Nephron progenitor cell (in vitro differentiated cells): ENCODE measurements at regions not wholly inside any gene's neighbourhood (a gene's known extent, or its start where the extent isn't known, plus 50 kb on each side); places are given as distances from the start of the nearest gene placed in this dataset.
"Not testable (repeated sequence)": the region's sequence is repeated elsewhere in the genome, so short reads cannot be mapped to it uniquely, and the experiment has no call there.

Experiments used
- DNase-seq: peaks from one replicate; pipeline ENCODE4 v3.0.0; 2021
- H3K27ac Mint-ChIP-seq: 2 replicates; pipeline ENCODE4 v1.8.0; 2021; ENCODE audit warnings: mild to moderate bottlenecking, moderate library complexity, mixed read lengths
- H3K27me3 Mint-ChIP-seq: 2 replicates; pipeline ENCODE4 v1.8.0; 2021; ENCODE audit warnings: mild to moderate bottlenecking, low read depth, mixed read lengths; ENCODE audit not compliant: poor library complexity
- H3K36me3 Mint-ChIP-seq: 2 replicates; pipeline ENCODE4 v1.8.0; 2021; ENCODE audit warnings: low read depth, mixed read lengths
- H3K4me1 Mint-ChIP-seq: 2 replicates; pipeline ENCODE4 v1.8.0; 2021; ENCODE audit warnings: mixed read lengths
- H3K4me3 Mint-ChIP-seq: 2 replicates; pipeline ENCODE4 v1.8.0; 2021; ENCODE audit warnings: mild to moderate bottlenecking, moderate library complexity, mixed read lengths
- H3K9me3 Mint-ChIP-seq: 2 replicates; pipeline ENCODE4 v1.8.0; 2021; ENCODE audit warnings: mild to moderate bottlenecking, moderate library complexity, mixed read lengths
- CTCF ChIP-seq: fragments of 200-600 bp; sonication (generic); IDR thresholded peaks from 2 replicates; pipeline ENCODE4 v1.5.0; 2021; ENCODE audit warnings: antibody characterized with exemption

- H3K4me1 Mint-ChIP-seq, H3K36me3 Mint-ChIP-seq, H3K9me3 Mint-ChIP-seq, H3K4me3 Mint-ChIP-seq, H3K27me3 Mint-ChIP-seq, H3K27ac Mint-ChIP-seq, DNase-seq: not testable (repeated sequence)
Measured at GRCh38 chr15:84360902-84361301, 125.3 kb downstream of the GOLGA6L4 start.

- H3K9me3 Mint-ChIP-seq, H3K4me3 Mint-ChIP-seq, H3K36me3 Mint-ChIP-seq, H3K4me1 Mint-ChIP-seq, H3K27me3 Mint-ChIP-seq, H3K27ac Mint-ChIP-seq, DNase-seq: not testable (repeated sequence)
Measured at GRCh38 chr15:84384421-84384820, 148.8 kb downstream of the GOLGA6L4 start.

- peaks cover 4% of the 10 kb centered on the region for H3K27me3 Mint-ChIP-seq
- no peak for DNase-seq
- TF ChIP-seq CTCF = no peak
- peaks cover 22% of the 10 kb centered on the region for H3K4me1 Mint-ChIP-seq
- no peak overlapping the region for H3K27ac Mint-ChIP-seq
- H3K4me3 Mint-ChIP-seq = no peak overlapping the region
- H3K36me3 Mint-ChIP-seq = no peaks in the 10 kb centered on the region
- peaks cover 6% of the 10 kb centered on the region for H3K9me3 Mint-ChIP-seq
Measured at GRCh38 chr15:84387086-84387485, 151.5 kb downstream of the GOLGA6L4 start.

- not testable (repeated sequence) for H3K27me3 Mint-ChIP-seq, H3K9me3 Mint-ChIP-seq, H3K4me3 Mint-ChIP-seq, DNase-seq, H3K36me3 Mint-ChIP-seq, H3K27ac Mint-ChIP-seq
- H3K4me1 Mint-ChIP-seq = peaks cover 22% of the 10 kb centered on the region
Measured at GRCh38 chr15:84388201-84388600, 152.6 kb downstream of the GOLGA6L4 start.

GRCh38 chr15:84388638-84389037, 153.1 kb downstream of the GOLGA6L4 start:
- not testable (repeated sequence) for H3K27me3 Mint-ChIP-seq, H3K27ac Mint-ChIP-seq, H3K4me3 Mint-ChIP-seq, H3K36me3 Mint-ChIP-seq, DNase-seq, H3K9me3 Mint-ChIP-seq
- H3K4me1 Mint-ChIP-seq = peaks cover 22% of the 10 kb centered on the region

- DNase-seq, H3K4me3 Mint-ChIP-seq, H3K27ac Mint-ChIP-seq, H3K9me3 Mint-ChIP-seq, H3K36me3 Mint-ChIP-seq: not testable (repeated sequence)
- Mint-ChIP-seq H3K27me3 (peaks cover 11% of the 10 kb centered on the region), H3K4me1 (peaks cover 22% of the 10 kb centered on the region)
Measured at GRCh38 chr15:84390324-84390723, 154.8 kb downstream of the GOLGA6L4 start.

- Mint-ChIP-seq H3K27me3 (peaks cover 11% of the 10 kb centered on the region), H3K27ac (no peak overlapping the region), H3K4me3 (no peak overlapping the region), H3K36me3 (no peaks in the 10 kb centered on the region), H3K9me3 (peaks cover 6% of the 10 kb centered on the region), H3K4me1 (peaks cover 22% of the 10 kb centered on the region)
- no peak for DNase-seq
- no peak for TF ChIP-seq CTCF
Measured at GRCh38 chr15:84391191-84391590, 155.6 kb downstream of the GOLGA6L4 start.

GRCh38 chr15:84392020-84392419, 156.4 kb downstream of the GOLGA6L4 start:
- not testable (repeated sequence) for H3K9me3 Mint-ChIP-seq, H3K36me3 Mint-ChIP-seq, H3K4me3 Mint-ChIP-seq, H3K27me3 Mint-ChIP-seq, DNase-seq
- peak overlapping the region; percentile 44 for H3K27ac Mint-ChIP-seq
- peaks cover 22% of the 10 kb centered on the region for H3K4me1 Mint-ChIP-seq

GRCh38 chr15:84393386-84393936, 157.9 kb downstream of the GOLGA6L4 start:
- H3K36me3 Mint-ChIP-seq, H3K27me3 Mint-ChIP-seq, H3K9me3 Mint-ChIP-seq, DNase-seq, H3K4me3 Mint-ChIP-seq, H3K27ac Mint-ChIP-seq: not testable (repeated sequence)
- H3K4me1 Mint-ChIP-seq = peaks cover 18% of the 10 kb centered on the region

GRCh38 chr15:84393966-84394365, 158.4 kb downstream of the GOLGA6L4 start:
- not testable (repeated sequence) for H3K27ac Mint-ChIP-seq, H3K27me3 Mint-ChIP-seq, DNase-seq, H3K36me3 Mint-ChIP-seq, H3K9me3 Mint-ChIP-seq, H3K4me3 Mint-ChIP-seq
- peaks cover 18% of the 10 kb centered on the region for H3K4me1 Mint-ChIP-seq

- H3K4me3 Mint-ChIP-seq, H3K36me3 Mint-ChIP-seq, DNase-seq, H3K9me3 Mint-ChIP-seq, H3K27me3 Mint-ChIP-seq, H3K27ac Mint-ChIP-seq: not testable (repeated sequence)
- H3K4me1 Mint-ChIP-seq = peaks cover 17% of the 10 kb centered on the region
Measured at GRCh38 chr15:84395384-84395783, 159.8 kb downstream of the GOLGA6L4 start.

- Mint-ChIP-seq H3K27me3 (peaks cover 10% of the 10 kb centered on the region), H3K4me1 (peaks cover 12% of the 10 kb centered on the region)
- not testable (repeated sequence) for DNase-seq, H3K9me3 Mint-ChIP-seq, H3K36me3 Mint-ChIP-seq, H3K27ac Mint-ChIP-seq, H3K4me3 Mint-ChIP-seq
Measured at GRCh38 chr15:84395881-84396280, 160.3 kb downstream of the GOLGA6L4 start.

- not testable (repeated sequence) for H3K9me3 Mint-ChIP-seq, H3K4me1 Mint-ChIP-seq, DNase-seq, H3K4me3 Mint-ChIP-seq, H3K27ac Mint-ChIP-seq, H3K36me3 Mint-ChIP-seq
- peaks cover 10% of the 10 kb centered on the region for H3K27me3 Mint-ChIP-seq
Measured at GRCh38 chr15:84397066-84397465, 161.5 kb downstream of the GOLGA6L4 start.
